Naive thymus-derived CD4-positive, alpha-beta T cell (primary cell): ENCODE measurements at regions not wholly inside any gene's neighbourhood (a gene's known extent, or its start where the extent isn't known, plus 50 kb on each side); places are given as distances from the start of the nearest gene placed in this dataset.

ENCODE experiments used
- ATAC-seq: fragments of 150-1000 bp; cut with Tn5 transposase; 2 replicates; pipeline ENCODE4 v1.10.0; 2021; ENCODE audit warnings: mild to moderate bottlenecking, moderate library complexity
- CTCF ChIA-PET: fragments of 350-600 bp; sonication (Branson Sonifier 250); formaldehyde crosslinking; loops from one replicate; lab custom pipeline; 2021; ENCODE audit warnings: antibody characterized with exemption; lab: Charles Lee
- POLR2A ChIA-PET: fragments of 350-600 bp; sonication (Branson Sonifier 250); formaldehyde crosslinking; loops from one replicate; lab custom pipeline; 2021; ENCODE audit warnings: antibody characterized with exemption, inconsistent platforms; lab: Charles Lee
- DNase-seq, 9 donors: peaks; one replicate each; pipeline versions ENCODE4 v3.0.0 to v3.0.0-alpha.2; 2020 to 2022; ENCODE audit warnings: mixed read lengths in 1 of 9
- H3K27ac ChIP-seq: one replicate; pipeline ENCODE4 v1.7.0; 2013; ENCODE audit warnings: mild to moderate bottlenecking, low read depth, low read length, moderate library complexity
- H3K27me3 ChIP-seq, 2 donors: one replicate each; pipeline ENCODE4 v1.7.0; 2013; ENCODE audit warnings: low read length in 2 of 2, mild to moderate bottlenecking in 2 of 2, moderate library complexity in 2 of 2; ENCODE audit not compliant: control insufficient read depth in 2 of 2, insufficient read depth in 2 of 2
- H3K36me3 ChIP-seq, 3 experiments: 1 replicate in 2 of 3; 2 replicates in 1 of 3; pipeline ENCODE4 v1.7.0; 2013; ENCODE audit warnings: low read length in 3 of 3, mild to moderate bottlenecking in 3 of 3, moderate library complexity in 1 of 3; ENCODE audit not compliant: insufficient read depth in 3 of 3, control insufficient read depth in 2 of 3
- H3K4me1 ChIP-seq, 2 donors: one replicate each; pipeline ENCODE4 v1.7.0; 2013; ENCODE audit warnings: low read length in 2 of 2, mild to moderate bottlenecking in 2 of 2, moderate library complexity in 1 of 2; ENCODE audit not compliant: control insufficient read depth in 2 of 2, insufficient read depth in 2 of 2
- H3K4me3 ChIP-seq: 2 replicates; pipeline ENCODE4 v1.7.0; 2013; ENCODE audit warnings: mild to moderate bottlenecking, low read length
- H3K9me3 ChIP-seq, 3 experiments: 1 replicate in 2 of 3; 2 replicates in 1 of 3; pipeline ENCODE4 v1.7.0; 2013; ENCODE audit warnings: low read length in 3 of 3; ENCODE audit not compliant: control insufficient read depth in 2 of 3
- H3K27ac Mint-ChIP-seq, 9 donors: one replicate each; pipeline ENCODE4 v1.8.0; 2020 to 2022; ENCODE audit warnings: mixed read lengths in 9 of 9, mild to moderate bottlenecking in 8 of 9, moderate library complexity in 5 of 9, inconsistent platforms in 2 of 9
- H3K27me3 Mint-ChIP-seq, 5 donors: one replicate each; pipeline ENCODE4 v1.8.0; 2021 to 2022; ENCODE audit warnings: mixed read lengths in 5 of 5, mild to moderate bottlenecking in 1 of 5
- H3K36me3 Mint-ChIP-seq, 5 donors: one replicate each; pipeline ENCODE4 v1.8.0; 2020 to 2022; ENCODE audit warnings: mixed read lengths in 5 of 5, mild to moderate bottlenecking in 3 of 5, inconsistent platforms in 1 of 5
- H3K4me1 Mint-ChIP-seq, 7 donors: one replicate each; pipeline ENCODE4 v1.8.0; 2020 to 2022; ENCODE audit warnings: mixed read lengths in 7 of 7, mild to moderate bottlenecking in 3 of 7, inconsistent platforms in 1 of 7
- H3K4me3 Mint-ChIP-seq, 10 donors: one replicate each; pipeline ENCODE4 v1.8.0; 2020 to 2022; ENCODE audit warnings: mild to moderate bottlenecking in 10 of 10, mixed read lengths in 10 of 10, moderate library complexity in 6 of 10, inconsistent platforms in 2 of 10
- H3K9me3 Mint-ChIP-seq, 11 donors: one replicate each; pipeline ENCODE4 v1.8.0; 2020 to 2022; ENCODE audit warnings: mixed read lengths in 11 of 11, mild to moderate bottlenecking in 4 of 11, inconsistent platforms in 1 of 11, moderate library complexity in 1 of 11
- intact Hi-C, 2 donors: fragments of 100-400 bp; cut with micrococcal nuclease; formaldehyde crosslinking; loops; one replicate each; pipeline ENCODE4 v1.15.1; 2023

DNA sequence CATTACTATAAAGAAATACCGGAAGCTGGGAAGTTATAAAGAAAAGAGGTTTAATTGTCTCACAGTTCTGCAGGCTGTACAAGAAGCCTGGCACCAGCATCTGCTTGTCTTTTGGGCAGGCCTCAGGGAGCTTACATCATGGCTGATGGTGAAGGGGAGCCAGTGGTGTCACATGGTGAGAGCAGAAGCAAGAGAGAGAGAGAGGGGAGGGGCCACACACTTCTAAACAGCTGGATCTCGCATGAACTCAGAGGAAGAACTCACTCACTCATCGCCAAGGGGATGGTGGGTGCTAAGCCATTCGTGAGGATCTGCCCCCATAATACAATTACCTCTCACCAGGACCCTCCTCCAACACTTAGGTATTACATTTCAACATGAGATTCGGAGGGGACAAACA, 51.8 kb upstream of the ANKRD34C start:
- no peak overlapping the region for H3K27ac Mint-ChIP-seq
- peaks cover 0 to 10% (median 3%) of the 10 kb centered on the region in 5 donors for H3K36me3 Mint-ChIP-seq
- peaks cover 0 to 7% (median 0%) of the 10 kb centered on the region in 3 experiments for H3K9me3 ChIP-seq
- no peak overlapping the region for H3K27ac ChIP-seq
- H3K4me1 ChIP-seq, result no peaks in the 10 kb centered on the region
- ChIA-PET CTCF (no interaction called here), POLR2A (no interaction called here)
- ATAC-seq (no peak), DNase-seq (no peak)
- H3K27me3 Mint-ChIP-seq, result peaks cover 8 to 45% (median 31%) of the 10 kb centered on the region in 5 donors
- H3K27me3 ChIP-seq, result no peaks in the 10 kb centered on the region
- no peak overlapping the region for H3K4me3 ChIP-seq
- no peak overlapping the region for H3K4me3 Mint-ChIP-seq
- peaks cover 0 to 2% (median 0%) of the 10 kb centered on the region in 7 donors for H3K4me1 Mint-ChIP-seq
- H3K36me3 ChIP-seq, result no peaks in the 10 kb centered on the region
- peaks cover 3 to 40% (median 22%) of the 10 kb centered on the region in 11 donors for H3K9me3 Mint-ChIP-seq
- intact Hi-C loops, result no loop called here

DNA sequence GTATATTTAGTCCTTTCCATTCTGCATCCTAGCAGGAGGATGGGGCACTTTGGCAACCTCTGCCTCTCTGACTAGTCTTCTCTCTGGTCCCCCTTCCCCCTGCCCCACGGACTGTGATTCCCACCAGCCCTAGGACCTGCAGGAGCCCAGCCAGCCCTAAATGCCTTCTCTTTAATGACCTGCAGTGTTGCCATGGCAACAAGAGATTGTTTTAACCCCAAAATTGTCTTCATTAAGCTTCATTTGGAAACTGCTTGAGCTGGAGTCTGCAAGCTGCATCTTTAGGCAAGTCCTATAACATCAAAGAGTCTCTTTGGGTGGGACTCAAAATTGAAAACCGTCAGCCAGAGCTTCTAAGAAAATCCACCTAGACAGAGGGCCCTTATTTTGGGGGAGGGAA, 59.7 kb upstream of the ANKRD34C start:
- Mint-ChIP-seq H3K27ac (no peak overlapping the region), H3K27me3 (peaks cover 6 to 55% (median 33%) of the 10 kb centered on the region in 5 donors), H3K4me1 (no peaks in the 10 kb centered on the region), H3K4me3 (no peak overlapping the region), H3K36me3 (peaks cover 0 to 4% (median 0%) of the 10 kb centered on the region in 5 donors), H3K9me3 (peaks cover 0 to 6% (median 2%) of the 10 kb centered on the region in 11 donors)
- POLR2A ChIA-PET, result no interaction called here
- ATAC-seq, result no peak
- Histone ChIP-seq H3K9me3 (no peaks in the 10 kb centered on the region), H3K27me3 (no peaks in the 10 kb centered on the region), H3K36me3 (no peaks in the 10 kb centered on the region), H3K4me3 (no peak overlapping the region), H3K4me1 (no peaks in the 10 kb centered on the region), H3K27ac (no peak overlapping the region)
- CTCF ChIA-PET, result interaction anchor here (0.6 kb wide), 1 partner anchor 816 kb away, joined by 3 read pairs; no protein-coding TSS in a partner anchor
- DNase-seq, result no peak
- intact Hi-C loops, result no loop called here

DNA sequence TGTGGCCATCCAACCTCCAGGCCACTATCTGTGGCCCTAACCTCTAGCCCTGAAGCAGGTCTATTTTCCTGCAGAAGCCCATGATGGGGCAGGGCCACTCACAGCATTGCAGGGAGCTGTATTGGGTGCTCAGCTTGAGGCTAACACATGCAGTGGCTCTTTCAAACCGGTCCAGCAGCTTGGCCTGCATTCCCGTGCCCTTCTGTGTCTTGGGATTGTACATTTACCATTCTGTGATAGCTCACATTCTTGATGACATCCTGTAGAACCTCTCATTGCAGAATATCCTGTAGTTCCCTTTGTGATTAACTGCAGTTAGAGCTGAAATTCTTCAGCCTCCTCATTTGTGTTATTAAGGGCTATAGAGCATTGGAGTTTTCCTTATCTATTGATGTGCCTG, 60.8 kb upstream of the ANKRD34C start:
- peaks cover 11 to 52% (median 40%) of the 10 kb centered on the region in 5 donors for H3K27me3 Mint-ChIP-seq
- Histone ChIP-seq H3K27me3 (no peaks in the 10 kb centered on the region), H3K36me3 (no peaks in the 10 kb centered on the region), H3K4me3 (no peak overlapping the region), H3K9me3 (no peaks in the 10 kb centered on the region), H3K27ac (no peak overlapping the region), H3K4me1 (no peaks in the 10 kb centered on the region)
- no peak for ATAC-seq
- POLR2A ChIA-PET, result no interaction called here
- no peak overlapping the region for H3K4me3 Mint-ChIP-seq
- H3K27ac Mint-ChIP-seq, result no peak overlapping the region
- no peaks in the 10 kb centered on the region for H3K4me1 Mint-ChIP-seq
- peaks cover 0 to 8% (median 0%) of the 10 kb centered on the region in 5 donors for H3K36me3 Mint-ChIP-seq
- CTCF ChIA-PET, result no interaction called here
- intact Hi-C loops, result no loop called here
- no peak for DNase-seq
- peaks cover 0 to 10% (median 6%) of the 10 kb centered on the region in 11 donors for H3K9me3 Mint-ChIP-seq

DNA sequence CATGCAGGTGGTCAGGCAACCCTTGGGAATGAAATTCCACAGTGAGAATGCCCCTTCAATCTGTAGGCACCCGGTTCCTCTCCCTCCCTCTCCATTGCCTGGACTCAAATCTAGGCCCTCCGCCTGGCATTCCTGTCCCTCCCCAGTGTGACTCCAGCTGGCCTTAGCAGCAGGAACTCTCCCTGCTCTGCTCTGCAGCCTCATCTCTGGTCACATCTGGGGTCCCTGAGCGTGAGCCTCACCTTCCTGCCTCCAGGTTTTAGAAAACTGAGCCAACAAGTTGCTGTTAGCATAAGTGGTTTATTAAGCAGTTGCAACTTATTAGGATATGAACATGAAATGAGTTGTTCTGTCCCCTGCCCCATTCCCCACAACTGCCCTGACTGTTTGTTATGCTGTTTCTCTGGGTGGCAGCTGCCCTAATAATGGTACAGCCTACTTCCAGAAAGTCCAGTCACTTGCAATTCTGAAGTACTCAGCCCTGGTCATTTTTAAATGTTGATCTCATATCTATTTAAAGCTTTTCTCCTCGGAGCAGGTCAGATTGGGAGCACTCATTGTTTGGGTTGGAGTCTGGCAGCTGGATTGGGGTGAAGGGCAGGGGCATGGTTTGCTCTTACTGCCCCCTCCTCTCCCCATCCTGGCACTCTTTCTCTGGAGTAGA, 63.0 kb upstream of the ANKRD34C start:
- no peak overlapping the region for H3K27ac Mint-ChIP-seq

DNA sequence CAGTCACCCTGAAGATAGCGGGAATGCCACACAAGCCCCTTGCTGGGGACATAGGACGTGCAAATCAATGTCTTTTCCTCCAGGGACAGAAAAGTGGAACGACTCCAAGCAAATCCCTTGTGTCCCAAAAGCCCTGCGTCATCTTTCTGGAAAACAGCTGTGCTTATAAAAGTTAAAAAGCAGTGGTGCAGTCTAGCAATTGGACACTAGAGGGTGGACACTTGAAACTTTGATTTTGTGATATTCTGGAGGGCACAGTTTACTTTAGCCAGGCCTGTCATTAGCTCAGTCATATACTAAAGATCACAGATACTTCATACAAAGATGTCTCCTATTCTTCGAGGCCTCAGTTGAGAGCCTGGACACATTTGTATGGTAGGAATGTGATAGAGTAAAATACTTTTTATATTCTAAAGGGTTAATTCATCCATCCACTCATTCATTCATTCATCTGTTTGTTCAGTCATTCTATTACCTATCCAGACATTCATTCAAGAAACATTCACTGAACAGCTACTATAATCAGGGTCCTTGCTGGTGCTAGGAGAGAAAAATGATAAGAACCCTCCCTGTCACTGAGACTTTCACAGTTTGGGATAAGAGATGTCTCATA, 63.8 kb upstream of the ANKRD34C start:
- peaks cover 0 to 15% (median 7%) of the 10 kb centered on the region in 11 donors for H3K9me3 Mint-ChIP-seq
- H3K36me3 ChIP-seq, result no peaks in the 10 kb centered on the region
- H3K4me3 Mint-ChIP-seq, result no peak overlapping the region
- no peaks in the 10 kb centered on the region for H3K4me1 Mint-ChIP-seq
- H3K9me3 ChIP-seq, result no peaks in the 10 kb centered on the region
- ChIA-PET CTCF (no interaction called here), POLR2A (no interaction called here)
- H3K27me3 Mint-ChIP-seq, result peaks cover 18 to 65% (median 39%) of the 10 kb centered on the region in 5 donors
- H3K4me1 ChIP-seq, result no peaks in the 10 kb centered on the region
- H3K27ac Mint-ChIP-seq, result no peak overlapping the region
- no peak for DNase-seq
- no peaks in the 10 kb centered on the region for H3K27me3 ChIP-seq
- H3K4me3 ChIP-seq, result no peak overlapping the region
- intact Hi-C loops, result no loop called here
- ATAC-seq, result no peak
- H3K36me3 Mint-ChIP-seq, result peaks cover 0 to 4% (median 0%) of the 10 kb centered on the region in 5 donors
- H3K27ac ChIP-seq, result no peak overlapping the region

More for the DNA sequence above, 63.0 kb upstream of the ANKRD34C start:
- Mint-ChIP-seq H3K9me3 (peaks cover 0 to 15% (median 7%) of the 10 kb centered on the region in 11 donors), H3K4me1 (no peaks in the 10 kb centered on the region), H3K27me3 (peaks cover 17 to 60% (median 37%) of the 10 kb centered on the region in 5 donors), H3K4me3 (no peak overlapping the region), H3K36me3 (peaks cover 0 to 6% (median 0%) of the 10 kb centered on the region in 5 donors)
- H3K27ac ChIP-seq, result no peak overlapping the region
- H3K4me3 ChIP-seq, result no peak overlapping the region
- intact Hi-C loops, result no loop called here
- no peak for DNase-seq
- H3K9me3 ChIP-seq, result no peaks in the 10 kb centered on the region
- CTCF ChIA-PET, result no interaction called here
- no peaks in the 10 kb centered on the region for H3K27me3 ChIP-seq
- no peaks in the 10 kb centered on the region for H3K4me1 ChIP-seq
- no peaks in the 10 kb centered on the region for H3K36me3 ChIP-seq
- ATAC-seq, result no peak
- POLR2A ChIA-PET, result no interaction called here

DNA sequence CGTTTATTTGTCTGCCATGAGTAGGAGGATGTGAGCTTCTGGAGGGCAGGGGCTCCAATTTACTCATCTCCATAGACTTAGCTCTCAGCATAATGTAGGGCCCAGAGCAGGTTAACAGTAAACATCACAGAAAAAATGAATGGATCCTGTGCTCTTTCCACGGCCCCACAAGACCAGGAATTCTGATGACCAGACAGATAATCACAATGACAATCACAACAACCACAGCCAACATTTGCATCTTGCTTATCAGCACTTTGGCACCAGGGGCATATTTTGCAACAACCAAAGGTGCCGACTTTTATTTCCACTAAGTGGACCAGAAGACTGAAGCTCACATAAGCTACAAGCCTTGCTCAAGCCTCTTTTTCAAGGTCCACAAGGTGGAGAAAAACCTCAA, 68.9 kb upstream of the ANKRD34C start:
- Mint-ChIP-seq H3K36me3 (peaks cover 0 to 4% (median 0%) of the 10 kb centered on the region in 5 donors), H3K27ac (no peak overlapping the region), H3K4me1 (no peaks in the 10 kb centered on the region), H3K4me3 (no peak overlapping the region), H3K9me3 (peaks cover 0 to 15% (median 7%) of the 10 kb centered on the region in 11 donors), H3K27me3 (peaks cover 46 to 69% (median 59%) of the 10 kb centered on the region in 5 donors)
- CTCF ChIA-PET, result no interaction called here
- Histone ChIP-seq H3K36me3 (no peaks in the 10 kb centered on the region), H3K4me3 (no peak overlapping the region), H3K9me3 (no peaks in the 10 kb centered on the region), H3K27ac (no peak overlapping the region), H3K4me1 (no peaks in the 10 kb centered on the region), H3K27me3 (no peaks in the 10 kb centered on the region)
- intact Hi-C loops, result no loop called here
- POLR2A ChIA-PET, result no interaction called here
- DNase-seq, result no peak
- no peak for ATAC-seq
